ENCODE measurements at regions not wholly inside any gene's neighbourhood (a gene's known extent, or its start where the extent isn't known, plus 50 kb on each side); places are given as distances from the start of the nearest gene placed in this dataset.

DNA sequence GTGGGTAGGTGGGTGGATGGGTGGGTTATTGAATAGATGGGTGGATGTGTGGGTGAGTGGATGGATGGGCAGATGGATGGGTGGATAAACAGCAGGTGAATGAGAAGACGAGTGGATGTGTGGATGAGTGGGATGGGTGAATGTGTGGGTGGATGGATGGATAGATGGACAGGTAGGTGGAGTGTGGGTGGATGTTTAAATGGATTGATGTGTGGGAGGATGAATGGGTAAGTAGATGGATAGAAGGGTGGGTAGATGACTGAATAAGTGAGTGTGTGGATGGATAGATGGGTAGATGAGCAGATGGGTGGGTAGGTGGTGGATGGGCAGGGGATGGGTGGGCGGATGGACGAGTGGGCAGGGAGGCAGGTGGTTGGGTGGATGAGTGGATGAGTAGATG is 397.6 kb upstream of the IRX4 start (continued):
- TF ChIP-seq, protein P1, sequence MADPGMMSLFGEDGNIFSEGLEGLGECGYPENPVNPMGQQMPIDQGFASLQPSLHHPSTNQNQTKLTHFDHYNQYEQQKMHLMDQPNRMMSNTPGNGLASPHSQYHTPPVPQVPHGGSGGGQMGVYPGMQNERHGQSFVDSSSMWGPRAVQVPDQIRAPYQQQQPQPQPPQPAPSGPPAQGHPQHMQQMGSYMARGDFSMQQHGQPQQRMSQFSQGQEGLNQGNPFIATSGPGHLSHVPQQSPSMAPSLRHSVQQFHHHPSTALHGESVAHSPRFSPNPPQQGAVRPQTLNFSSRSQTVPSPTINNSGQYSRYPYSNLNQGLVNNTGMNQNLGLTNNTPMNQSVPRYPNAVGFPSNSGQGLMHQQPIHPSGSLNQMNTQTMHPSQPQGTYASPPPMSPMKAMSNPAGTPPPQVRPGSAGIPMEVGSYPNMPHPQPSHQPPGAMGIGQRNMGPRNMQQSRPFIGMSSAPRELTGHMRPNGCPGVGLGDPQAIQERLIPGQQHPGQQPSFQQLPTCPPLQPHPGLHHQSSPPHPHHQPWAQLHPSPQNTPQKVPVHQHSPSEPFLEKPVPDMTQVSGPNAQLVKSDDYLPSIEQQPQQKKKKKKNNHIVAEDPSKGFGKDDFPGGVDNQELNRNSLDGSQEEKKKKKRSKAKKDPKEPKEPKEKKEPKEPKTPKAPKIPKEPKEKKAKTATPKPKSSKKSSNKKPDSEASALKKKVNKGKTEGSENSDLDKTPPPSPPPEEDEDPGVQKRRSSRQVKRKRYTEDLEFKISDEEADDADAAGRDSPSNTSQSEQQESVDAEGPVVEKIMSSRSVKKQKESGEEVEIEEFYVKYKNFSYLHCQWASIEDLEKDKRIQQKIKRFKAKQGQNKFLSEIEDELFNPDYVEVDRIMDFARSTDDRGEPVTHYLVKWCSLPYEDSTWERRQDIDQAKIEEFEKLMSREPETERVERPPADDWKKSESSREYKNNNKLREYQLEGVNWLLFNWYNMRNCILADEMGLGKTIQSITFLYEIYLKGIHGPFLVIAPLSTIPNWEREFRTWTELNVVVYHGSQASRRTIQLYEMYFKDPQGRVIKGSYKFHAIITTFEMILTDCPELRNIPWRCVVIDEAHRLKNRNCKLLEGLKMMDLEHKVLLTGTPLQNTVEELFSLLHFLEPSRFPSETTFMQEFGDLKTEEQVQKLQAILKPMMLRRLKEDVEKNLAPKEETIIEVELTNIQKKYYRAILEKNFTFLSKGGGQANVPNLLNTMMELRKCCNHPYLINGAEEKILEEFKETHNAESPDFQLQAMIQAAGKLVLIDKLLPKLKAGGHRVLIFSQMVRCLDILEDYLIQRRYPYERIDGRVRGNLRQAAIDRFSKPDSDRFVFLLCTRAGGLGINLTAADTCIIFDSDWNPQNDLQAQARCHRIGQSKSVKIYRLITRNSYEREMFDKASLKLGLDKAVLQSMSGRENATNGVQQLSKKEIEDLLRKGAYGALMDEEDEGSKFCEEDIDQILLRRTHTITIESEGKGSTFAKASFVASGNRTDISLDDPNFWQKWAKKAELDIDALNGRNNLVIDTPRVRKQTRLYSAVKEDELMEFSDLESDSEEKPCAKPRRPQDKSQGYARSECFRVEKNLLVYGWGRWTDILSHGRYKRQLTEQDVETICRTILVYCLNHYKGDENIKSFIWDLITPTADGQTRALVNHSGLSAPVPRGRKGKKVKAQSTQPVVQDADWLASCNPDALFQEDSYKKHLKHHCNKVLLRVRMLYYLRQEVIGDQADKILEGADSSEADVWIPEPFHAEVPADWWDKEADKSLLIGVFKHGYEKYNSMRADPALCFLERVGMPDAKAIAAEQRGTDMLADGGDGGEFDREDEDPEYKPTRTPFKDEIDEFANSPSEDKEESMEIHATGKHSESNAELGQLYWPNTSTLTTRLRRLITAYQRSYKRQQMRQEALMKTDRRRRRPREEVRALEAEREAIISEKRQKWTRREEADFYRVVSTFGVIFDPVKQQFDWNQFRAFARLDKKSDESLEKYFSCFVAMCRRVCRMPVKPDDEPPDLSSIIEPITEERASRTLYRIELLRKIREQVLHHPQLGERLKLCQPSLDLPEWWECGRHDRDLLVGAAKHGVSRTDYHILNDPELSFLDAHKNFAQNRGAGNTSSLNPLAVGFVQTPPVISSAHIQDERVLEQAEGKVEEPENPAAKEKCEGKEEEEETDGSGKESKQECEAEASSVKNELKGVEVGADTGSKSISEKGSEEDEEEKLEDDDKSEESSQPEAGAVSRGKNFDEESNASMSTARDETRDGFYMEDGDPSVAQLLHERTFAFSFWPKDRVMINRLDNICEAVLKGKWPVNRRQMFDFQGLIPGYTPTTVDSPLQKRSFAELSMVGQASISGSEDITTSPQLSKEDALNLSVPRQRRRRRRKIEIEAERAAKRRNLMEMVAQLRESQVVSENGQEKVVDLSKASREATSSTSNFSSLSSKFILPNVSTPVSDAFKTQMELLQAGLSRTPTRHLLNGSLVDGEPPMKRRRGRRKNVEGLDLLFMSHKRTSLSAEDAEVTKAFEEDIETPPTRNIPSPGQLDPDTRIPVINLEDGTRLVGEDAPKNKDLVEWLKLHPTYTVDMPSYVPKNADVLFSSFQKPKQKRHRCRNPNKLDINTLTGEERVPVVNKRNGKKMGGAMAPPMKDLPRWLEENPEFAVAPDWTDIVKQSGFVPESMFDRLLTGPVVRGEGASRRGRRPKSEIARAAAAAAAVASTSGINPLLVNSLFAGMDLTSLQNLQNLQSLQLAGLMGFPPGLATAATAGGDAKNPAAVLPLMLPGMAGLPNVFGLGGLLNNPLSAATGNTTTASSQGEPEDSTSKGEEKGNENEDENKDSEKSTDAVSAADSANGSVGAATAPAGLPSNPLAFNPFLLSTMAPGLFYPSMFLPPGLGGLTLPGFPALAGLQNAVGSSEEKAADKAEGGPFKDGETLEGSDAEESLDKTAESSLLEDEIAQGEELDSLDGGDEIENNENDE (IDR thresholded peaks at IDR 0.05; ENCODE audit: insufficient replicate concordance, low read length) = no peak
- TF ChIP-seq EGR1 (IDR thresholded peaks at IDR 0.05; ENCODE audit: borderline replicate concordance, low read depth, low read length) = no peak
- TF ChIP-seq, protein P2, sequence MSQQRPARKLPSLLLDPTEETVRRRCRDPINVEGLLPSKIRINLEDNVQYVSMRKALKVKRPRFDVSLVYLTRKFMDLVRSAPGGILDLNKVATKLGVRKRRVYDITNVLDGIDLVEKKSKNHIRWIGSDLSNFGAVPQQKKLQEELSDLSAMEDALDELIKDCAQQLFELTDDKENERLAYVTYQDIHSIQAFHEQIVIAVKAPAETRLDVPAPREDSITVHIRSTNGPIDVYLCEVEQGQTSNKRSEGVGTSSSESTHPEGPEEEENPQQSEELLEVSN (IDR thresholded peaks at IDR 0.05) = no peak
- no peak for TF ChIP-seq CHD2 (IDR thresholded peaks at IDR 0.05; ENCODE audit: low read length)
- no peak for TF ChIP-seq MAFK (IDR thresholded peaks at IDR 0.05; ENCODE audit: low read depth, low read length)
- TF ChIP-seq BCL11A (IDR thresholded peaks at IDR 0.05; ENCODE audit: low read depth in 2 of 2, low read length in 2 of 2) = no peak
- TF ChIP-seq HDAC2 (IDR thresholded peaks at IDR 0.05; ENCODE audit: borderline replicate concordance in 1 of 2, low read depth in 2 of 2, low read length in 2 of 2) = no peak
- TF ChIP-seq POLR2A (IDR thresholded peaks at IDR 0.05; ENCODE audit: control extremely low read depth in 1 of 2, low read depth in 2 of 2, low read length in 2 of 2) = no peak
- no peak for TF ChIP-seq ZNF274 (IDR thresholded peaks at IDR 0.05; ENCODE audit: borderline replicate concordance, extremely low read depth, low read length)
- TF ChIP-seq FOSL1 (IDR thresholded peaks at IDR 0.05; ENCODE audit: insufficient read depth, low read depth, low read length) = no peak

Measured in H1 (cell line).